ENCODE measurements at regions not wholly inside any gene's neighbourhood (a gene's known extent, or its start where the extent isn't known, plus 50 kb on each side); places are given as distances from the start of the nearest gene placed in this dataset.

DNA sequence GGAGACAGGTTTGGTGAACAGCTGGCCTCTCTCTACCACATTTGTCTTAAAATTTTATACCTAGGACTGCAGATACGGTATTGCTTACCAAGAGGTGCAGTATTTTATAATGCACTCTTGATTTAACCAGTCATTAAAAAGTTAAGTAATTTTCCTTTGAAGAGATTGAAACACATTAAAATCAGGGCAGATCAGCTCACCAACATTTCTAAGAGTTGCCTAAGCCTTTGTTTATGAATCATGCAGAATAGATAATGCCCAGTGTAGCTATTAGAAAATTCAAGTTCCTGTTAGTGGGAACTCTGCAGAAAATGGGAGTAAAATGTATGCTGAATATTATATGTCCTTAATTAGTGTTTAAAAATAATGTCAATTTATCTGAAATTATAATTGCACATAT, 140.2 kb upstream of the PRPS1L1 start:
- TF ChIP-seq CTCF (IDR thresholded peaks at IDR 0.05) (no peak), POLR2A (IDR thresholded peaks at IDR 0.05) (no peak), POLR2AphosphoS5 (IDR thresholded peaks at IDR 0.05; ENCODE audit: insufficient read depth in 1 of 2, low read depth in 1 of 2) (no peak)
